ENCODE measurements at regions not wholly inside any gene's neighbourhood (a gene's known extent, or its start where the extent isn't known, plus 50 kb on each side); places are given as distances from the start of the nearest gene placed in this dataset.
"Not testable (repeated sequence)": the region's sequence is repeated elsewhere in the genome, so short reads cannot be mapped to it uniquely, and the experiment has no call there.

DNA sequence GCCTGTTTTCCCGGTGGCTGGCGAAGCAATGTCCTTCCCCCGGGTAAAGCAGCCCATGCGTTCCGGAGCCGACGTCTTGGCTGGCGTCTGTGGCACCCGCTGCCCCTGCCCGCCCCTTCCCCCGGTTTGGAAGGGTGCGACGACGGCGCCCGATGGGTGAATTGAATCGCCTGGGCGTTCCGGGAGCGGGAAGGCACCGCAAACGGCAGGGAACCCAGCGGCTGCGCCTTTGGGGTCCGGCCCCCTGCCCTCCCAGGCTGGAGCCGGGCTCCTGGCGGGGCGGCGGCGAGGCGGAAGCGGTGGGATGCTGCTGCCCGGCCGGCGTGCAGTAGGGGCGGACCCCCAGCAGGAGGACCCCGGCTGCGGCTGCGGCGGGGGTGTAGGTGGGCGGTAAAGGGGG lies 123.6 kb upstream of the RHOU start:
- not testable (repeated sequence) for DNase-seq (ENCODE audit: low read depth, low spot score)

DNA sequence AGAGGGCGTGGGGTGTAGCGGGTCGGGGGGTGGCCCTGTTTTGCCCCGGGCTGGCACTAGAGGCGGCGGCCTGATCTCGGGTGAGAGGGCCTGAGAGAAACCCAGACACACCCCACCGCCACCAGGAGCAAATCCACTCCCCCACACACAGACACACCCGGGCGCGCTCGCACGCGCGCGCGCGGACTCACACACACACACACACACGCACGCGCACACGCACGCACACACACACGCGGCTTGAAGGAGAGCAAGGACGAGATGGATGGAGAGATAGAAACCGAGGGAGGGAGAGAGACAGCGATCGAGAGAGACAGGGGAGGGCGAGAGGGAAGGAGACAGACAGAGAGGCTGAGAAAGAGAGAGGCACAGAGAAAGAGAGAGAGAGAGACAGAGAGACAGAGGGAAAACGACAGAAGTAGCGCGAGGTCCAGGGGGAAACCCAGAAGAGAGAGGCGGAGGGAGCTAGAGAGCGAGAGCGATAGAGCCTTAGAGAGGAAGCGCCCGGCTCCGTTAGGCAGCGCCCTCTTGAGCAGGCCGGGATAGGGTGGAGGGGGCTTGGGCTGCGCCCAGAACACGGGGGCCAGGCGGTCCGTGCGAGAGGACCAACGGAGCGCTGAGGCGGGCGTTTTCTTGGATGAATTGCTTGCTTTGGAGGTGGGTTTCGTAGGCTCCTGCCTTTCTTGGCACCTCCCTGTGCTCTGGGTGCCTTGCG lies 113.1 kb upstream of the RHOU start:
- not testable (repeated sequence) for DNase-seq (ENCODE audit: low read depth, low spot score)

DNA sequence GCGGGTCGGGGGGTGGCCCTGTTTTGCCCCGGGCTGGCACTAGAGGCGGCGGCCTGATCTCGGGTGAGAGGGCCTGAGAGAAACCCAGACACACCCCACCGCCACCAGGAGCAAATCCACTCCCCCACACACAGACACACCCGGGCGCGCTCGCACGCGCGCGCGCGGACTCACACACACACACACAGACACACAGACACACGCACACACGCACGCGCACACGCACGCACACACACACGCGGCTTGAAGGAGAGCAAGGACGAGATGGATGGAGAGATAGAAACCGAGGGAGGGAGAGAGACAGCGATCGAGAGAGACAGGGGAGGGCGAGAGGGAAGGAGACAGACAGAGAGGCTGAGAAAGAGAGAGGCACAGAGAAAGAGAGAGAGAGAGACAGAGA lies 108.8 kb upstream of the RHOU start:
- not testable (repeated sequence) for DNase-seq (ENCODE audit: low read depth, low spot score)

DNA sequence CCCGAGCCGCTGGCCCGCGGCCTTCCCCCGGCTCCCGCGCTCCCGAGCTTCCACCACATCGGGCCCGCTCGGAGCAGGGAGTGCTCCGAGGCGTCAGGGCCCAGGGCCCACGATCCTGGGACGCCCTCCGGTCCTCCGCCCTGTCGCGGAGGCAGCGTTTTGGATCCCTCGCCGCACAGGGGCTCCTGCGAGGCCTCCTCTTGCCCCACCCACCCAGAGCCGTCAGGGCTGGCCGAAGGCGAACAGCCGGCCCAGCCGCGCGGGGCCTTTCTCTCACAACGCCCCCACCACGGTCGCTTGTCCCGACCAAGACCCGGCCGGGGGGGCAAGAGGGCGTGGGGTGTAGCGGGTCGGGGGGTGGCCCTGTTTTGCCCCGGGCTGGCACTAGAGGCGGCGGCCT lies 102.4 kb upstream of the RHOU start:
- DNase-seq (ENCODE audit: low read depth, low spot score): not testable (repeated sequence)

DNA sequence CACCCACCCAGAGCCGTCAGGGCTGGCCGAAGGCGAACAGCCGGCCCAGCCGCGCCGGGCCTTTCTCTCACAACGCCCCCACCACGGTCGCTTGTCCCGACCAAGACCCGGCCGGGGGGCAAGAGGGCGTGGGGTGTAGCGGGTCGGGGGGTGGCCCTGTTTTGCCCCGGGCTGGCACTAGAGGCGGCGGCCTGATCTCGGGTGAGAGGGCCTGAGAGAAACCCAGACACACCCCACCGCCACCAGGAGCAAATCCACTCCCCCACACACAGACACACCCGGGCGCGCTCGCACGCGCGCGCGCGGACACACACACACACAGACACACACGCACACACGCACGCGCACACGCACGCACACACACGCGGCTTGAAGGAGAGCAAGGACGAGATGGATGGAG lies 100.0 kb upstream of the RHOU start:
- not testable (repeated sequence) for DNase-seq (ENCODE audit: low read depth, low spot score)

DNA sequence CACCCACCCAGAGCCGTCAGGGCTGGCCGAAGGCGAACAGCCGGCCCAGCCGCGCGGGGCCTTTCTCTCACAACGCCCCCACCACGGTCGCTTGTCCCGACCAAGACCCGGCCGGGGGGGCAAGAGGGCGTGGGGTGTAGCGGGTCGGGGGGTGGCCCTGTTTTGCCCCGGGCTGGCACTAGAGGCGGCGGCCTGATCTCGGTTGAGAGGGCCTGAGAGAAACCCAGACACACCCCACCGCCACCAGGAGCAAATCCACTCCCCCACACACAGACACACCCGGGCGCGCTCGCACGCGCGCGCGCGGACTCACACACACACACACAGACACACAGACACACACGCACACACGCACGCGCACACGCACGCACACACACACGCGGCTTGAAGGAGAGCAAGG lies 97.8 kb upstream of the RHOU start:
- DNase-seq (ENCODE audit: low read depth, low spot score): not testable (repeated sequence)

DNA sequence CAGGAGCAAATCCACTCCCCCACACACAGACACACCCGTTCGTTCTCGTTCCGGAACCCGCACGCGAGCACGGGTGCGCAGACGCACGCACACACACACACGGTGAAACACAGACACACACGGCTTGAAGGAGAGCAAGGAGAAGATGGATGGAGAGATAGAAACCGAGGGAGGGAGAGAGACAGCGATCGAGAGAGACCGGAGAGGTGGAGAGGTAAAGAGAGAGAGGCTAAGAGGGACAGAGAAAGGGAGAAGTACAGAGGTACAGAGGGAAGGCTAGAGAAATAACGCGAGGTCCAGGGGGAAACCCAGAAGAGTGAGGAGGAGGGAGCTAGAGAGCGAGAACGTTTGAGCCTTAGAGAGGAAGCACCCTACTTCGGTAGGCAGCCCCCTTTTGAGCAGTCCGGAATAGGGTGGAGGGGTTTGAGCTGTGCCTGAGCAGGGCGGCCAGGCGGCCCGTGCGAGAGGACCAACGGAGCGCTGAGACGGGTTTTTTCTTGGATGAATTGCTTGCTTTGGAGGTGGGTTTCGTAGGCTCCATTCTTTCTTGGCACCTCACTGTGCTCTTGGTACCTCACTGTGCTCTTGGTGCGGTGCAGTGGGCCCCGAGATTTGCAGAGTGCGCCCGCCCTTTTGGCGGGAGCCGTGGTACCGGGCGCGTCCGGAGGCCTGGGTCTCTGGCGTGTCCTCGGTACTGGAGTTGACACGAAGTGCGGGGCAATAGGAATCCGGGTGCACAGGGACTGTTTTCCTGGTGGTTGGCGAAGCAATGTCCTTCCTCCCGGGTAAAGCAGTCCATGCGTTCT lies 88.4 kb upstream of the RHOU start:
- no peak for DNase-seq (ENCODE audit: low read depth, low spot score)

DNA sequence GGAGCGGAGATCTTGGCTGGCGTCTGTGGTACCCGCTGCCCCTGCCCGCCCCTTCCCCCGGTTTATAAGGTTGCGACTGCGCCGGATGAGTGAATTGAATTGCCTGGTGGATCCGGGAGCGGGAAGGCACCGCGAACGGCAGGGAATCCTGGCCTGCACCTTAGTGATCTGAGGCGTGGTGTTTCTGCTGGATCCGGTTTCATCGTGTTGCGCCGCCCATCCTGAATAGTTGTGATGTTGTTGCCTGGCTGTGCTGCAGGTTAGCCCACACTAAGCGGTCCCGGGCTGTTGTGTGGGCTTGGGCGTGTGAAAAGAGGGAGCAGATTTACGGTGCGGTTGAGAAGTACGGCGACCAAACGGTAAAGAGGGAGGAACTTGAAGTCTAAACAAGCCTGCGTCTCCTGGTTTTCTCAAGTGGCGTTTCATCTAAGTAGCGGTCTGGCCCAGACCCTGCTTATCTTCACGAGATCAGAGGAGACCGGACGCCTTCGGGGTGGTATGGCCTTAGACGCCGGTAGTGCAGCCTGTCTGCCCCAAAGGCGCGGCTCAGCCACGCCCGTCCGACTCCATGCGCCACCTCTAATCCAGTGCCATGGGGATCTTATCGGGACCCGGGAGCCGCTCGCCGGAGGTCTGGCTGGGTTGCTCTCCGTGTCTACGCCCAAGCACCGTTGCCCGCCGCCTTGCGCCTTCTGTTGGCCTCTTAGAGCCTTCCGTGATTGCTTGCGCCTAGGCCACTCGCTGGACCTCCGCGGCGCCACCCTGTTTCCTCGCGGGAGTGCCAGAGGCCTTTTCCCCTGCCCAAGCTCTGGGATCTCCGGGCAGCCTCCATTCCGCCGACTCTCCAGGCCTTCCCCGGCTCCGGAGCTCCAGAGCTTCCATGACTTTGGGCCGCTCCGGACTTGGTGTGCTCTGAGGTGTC lies 87.5 kb upstream of the RHOU start:
- no peak for DNase-seq (ENCODE audit: low read depth, low spot score)

DNA sequence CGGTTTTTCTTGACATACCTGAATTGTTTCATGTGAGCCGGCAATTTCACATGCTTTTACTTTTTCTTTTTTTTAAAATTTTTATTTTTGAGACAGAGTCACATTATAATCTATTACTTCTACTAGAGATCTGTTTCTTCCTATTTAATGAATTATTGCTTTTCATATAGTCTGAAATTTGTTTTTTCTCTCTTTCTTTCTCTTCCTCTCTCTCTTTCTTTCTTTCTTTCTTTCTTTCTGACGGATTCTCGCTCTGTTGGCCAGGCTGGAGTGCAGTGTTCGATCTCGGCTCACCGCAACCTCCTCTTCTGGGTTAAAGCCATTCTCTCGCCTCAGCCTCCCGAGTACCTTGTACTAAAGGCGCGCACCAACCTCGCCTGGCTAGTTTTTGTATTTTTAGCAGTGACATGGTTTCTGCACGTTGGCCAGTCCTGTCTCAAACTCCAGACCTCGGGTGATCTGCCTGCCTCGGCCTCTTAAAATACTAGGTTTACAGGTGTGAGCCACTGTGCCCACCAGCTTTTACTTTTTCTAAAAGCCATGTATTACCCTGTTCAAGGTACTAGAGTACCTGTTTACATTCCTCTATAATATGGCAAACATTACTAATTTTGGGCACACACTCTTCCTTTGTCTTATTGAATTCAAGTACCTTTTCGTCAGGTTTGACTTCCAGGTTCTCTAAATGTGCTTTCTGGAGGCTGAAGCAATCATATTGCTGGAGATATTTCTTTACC lies 86.5 kb upstream of the RHOU start:
- DNase-seq (ENCODE audit: low read depth, low spot score): no peak

DNA sequence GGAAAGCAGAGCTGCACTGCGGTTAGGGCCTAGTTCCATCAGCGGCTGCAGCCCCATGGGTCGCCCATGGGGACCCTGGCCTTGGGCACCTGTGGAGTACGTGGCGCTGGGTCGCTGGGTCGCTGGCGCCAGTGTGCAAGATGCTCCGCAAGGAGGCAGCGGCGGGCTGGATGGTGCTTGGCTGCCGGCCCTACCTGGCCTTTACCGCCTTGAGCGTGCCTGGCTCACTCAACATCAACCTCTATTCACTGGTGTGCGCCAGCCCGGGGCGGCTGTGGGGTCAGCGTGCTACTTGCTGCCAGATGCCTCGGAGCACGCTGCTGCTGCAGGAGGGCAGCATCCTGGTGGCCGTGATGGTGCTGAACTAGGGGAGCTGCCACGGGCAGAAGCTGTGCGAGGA lies 85.1 kb upstream of the RHOU start:
- no peak for DNase-seq (ENCODE audit: low read depth, low spot score)

DNA sequence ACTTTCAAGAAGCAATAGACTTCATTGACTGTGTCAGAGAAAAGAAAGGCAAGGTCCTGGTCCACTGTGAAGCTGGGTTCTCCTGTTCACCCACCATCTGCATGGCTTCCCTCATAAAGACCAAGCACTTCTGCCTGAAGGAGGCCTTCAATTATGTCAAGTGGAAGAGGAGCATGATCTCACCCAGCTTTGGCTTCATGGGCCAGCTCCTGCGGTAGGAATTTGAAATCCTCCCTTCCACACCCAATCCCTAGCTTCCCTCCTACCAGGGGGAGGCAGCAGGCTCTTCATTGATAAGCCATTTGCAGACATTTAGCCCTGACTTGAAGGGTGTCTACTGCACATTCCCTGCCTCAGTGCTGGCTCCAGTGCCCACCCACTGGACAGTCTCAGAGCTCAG lies 84.3 kb upstream of the RHOU start:
- DNase-seq (ENCODE audit: low read depth, low spot score): no peak

DNA sequence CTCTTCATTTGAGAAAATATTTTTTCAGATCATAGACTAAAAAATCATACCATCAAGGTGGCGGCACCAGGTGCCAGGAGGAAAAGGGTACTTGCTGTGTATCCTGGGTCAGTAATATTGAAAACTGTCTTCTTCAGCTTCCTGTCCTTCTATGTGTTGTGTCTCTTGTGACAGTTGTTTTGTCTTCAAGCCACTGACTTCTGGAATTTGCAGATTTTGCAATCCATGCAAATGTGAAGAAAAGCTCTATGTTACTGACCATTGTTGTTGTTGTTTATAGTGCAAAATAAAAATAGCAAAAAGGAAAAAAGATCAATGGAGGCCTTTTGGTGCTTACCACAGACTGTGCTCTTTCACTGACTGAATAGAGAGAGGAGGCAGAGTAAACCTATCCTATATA lies 83.2 kb upstream of the RHOU start:
- DNase-seq (ENCODE audit: low read depth, low spot score): no peak

DNA sequence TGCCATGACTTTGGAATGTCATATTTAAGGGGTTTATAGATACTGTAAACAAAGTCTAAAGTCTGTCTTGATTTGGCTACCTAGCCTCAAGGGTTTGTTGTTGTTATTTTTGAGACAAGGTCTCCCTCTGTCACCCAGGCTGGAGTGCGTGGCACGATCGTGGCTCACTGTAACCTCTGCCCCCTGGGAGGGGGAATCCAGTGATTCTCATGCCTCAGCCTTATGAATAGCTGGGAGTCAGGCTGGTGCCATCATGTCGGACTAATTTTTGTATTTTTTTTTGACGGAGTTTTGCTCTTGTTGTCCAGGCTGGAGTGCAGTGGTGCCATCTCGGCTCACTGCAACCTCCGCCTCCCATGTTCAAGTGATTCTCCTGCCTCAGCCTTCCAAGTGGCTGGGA lies 82.2 kb upstream of the RHOU start:
- DNase-seq (ENCODE audit: low read depth, low spot score): not testable (repeated sequence)

DNA sequence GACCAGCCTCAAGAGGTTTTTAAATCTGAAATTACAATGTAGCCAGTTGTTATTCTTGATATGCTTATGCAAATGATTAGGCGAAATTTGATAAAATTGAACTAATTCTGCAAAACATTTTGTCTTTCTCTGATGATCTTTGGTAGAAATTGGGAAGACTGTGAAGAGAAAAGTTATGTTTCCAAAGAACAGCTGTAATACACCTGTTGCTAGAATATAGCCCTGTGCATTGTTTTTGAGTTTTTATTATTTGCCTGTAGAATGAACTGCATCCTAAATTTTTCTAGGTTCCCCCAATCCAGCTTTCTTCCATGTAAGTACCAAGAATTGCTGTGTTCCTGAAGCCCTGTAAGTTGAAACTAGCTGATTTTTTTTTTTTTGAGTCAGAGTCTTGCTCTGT lies 81.5 kb upstream of the RHOU start:
- DNase-seq (ENCODE audit: low read depth, low spot score): no peak

DNA sequence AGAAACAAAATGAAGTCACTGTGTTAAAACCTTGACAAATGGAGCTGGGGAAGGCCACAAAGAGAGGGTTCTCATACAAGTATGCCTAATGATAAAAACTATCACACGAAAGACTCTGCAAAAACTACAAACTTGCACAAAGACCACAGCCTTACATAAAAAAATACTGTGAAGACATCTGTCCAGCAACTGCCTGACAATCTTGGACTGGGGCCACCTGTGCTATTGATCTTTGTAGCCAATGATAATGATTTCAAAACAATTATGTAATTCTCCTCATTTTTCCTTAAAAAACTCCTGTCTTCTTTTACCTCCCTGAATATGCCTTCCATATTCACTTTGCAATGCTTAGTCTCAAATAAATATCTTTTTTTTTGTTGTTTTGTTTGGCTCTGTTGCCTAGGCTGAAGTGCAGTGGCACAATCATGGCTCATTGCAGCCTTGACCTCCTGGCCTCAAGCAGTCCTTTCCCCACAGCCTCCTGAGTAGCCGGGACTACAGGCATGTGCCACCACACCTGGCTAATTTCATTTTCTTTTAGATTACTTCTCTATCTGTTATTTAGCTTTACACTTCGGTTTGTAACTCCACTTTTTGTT lies 79.4 kb upstream of the RHOU start:
- DNase-seq (ENCODE audit: low read depth, low spot score): no peak

DNA sequence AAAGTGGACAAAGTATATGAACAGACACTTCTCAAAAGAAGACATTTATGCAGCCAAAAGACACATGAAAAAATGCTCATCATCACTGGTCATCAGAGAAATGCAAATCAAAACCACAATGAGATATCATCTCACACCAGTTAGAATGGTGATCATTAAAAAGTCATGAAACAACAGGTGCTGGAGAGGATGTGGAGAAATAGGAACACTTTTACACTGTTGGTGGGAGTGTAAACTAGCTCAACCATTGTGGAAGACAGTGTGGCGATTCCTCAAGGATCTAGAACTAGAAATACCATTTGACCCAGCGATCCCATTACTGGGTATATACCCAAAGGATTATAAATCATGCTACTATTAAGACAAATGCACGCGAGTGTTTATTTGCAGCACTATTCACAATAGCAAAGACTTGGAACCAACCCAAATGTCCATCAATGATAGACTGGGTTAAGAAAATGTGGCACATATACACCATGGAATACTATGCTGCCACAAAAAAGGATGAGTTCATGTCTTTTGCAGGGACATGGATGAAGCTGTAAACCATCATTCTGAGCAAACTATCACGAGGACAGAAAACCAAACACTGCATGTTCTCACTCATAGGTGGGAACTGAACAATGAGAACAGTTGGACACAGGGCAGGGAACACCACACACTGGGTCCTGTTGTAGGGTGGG lies 73.1 kb upstream of the RHOU start:
- DNase-seq (ENCODE audit: low read depth, low spot score): not testable (repeated sequence)

DNA sequence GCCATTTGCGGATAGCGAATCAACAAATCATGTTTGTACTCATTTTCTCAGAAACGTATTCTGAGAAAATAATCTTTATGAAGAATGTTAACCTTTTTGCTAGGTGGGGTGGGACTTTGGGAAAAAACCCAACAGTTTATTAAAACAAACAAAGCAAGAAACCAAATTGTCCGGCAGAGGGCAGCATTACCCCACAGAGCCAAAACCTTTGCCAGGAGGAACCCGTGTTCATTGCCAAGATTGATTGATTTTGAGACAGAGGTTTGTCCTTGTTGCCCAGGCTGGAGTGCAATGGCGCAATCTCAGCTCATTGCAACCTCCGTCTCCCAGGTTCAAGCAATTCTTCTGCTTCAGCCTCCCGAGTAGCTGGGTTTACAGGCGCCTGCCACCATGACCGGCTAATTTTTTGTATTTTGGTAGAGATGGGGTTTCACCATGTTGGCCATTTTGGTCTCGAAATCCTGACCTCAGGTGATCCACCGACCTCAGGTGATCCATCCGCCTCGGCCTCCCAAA lies 70.8 kb upstream of the RHOU start:
- DNase-seq (ENCODE audit: low read depth, low spot score): peak; percentile 54

DNA sequence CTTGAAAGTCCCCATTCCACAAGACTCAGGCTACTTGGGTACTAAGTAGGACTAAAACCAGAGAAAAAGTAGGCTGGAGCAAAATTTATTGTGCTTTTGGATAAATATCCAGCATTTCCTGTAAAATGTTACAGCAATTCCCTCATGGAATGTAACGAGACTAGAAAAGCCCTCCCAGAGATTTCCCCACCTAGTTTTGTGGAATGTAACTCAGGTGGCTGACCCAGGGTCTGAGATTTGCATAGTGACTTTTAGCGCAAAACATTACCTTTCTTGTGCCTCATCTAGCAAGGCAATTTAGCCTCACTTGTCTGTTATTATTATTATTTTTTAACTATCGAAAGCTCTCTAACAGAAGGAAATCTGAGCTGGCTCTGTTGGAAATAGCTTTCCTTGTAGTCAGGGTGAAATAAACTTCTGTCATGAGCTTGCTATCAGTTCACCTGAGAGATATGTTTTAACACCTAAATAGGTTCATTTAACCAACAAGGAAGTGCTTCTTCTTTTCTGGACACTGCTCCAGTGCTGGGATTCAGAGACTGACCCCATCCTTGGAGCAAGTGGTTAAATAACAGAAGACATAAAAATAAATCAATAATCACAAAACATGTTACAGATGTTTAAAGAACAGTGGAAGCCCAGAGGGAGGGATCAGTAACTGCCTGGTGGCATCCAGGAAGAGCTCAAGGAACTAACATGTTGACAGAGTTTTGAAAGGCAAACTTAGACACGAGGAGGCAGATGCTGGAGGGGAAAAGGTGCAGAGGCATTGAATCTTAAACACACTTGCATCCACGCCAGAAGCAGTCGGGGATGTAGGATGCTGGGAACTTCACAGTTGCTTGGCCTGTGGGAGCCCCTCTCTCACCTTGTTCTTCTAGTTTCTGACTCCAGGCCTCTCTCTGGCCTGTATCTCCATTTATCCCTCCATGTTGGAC lies 68.3 kb upstream of the RHOU start:
- no peak for DNase-seq (ENCODE audit: low read depth, low spot score)

Measured in activated CD4-positive, CD25-positive, alpha-beta regulatory T cell treated with anti-CD3 and anti-CD28 coated beads, Interleukin-2, amount 50 U/mL, for 16 hours (primary cell).